A549 (cell line): ENCODE measurements at regions not wholly inside any gene's neighbourhood (a gene's known extent, or its start where the extent isn't known, plus 50 kb on each side); places are given as distances from the start of the nearest gene placed in this dataset.
"Not testable (repeated sequence)": the region's sequence is repeated elsewhere in the genome, so short reads cannot be mapped to it uniquely, and the experiment has no call there.

Experiments
- ATAC-seq, 2 experiments: fragments of 200-7000 bp in 1 of 2; fragments of >200 bp in 1 of 2; cut with Nextera tagmentation in 1 of 2; cut with Tn5 transposase in 1 of 2; 3 replicates each; pipeline versions ENCODE4 v1.8.0 to v1.9.1; 2018 to 2020; ENCODE audit warnings: mild to moderate bottlenecking in 1 of 2, moderate library complexity in 1 of 2
- CTCF ChIA-PET: fragments of 300-600 bp; sonication (Branson Sonifier 250); formaldehyde crosslinking; extraction: SDS; loops from one replicate; lab custom pipeline; 2021; ENCODE audit warnings: antibody characterized with exemption, inconsistent platforms; lab: Yijun Ruan, JAX
- POLR2A ChIA-PET: fragments of 350-600 bp; formaldehyde crosslinking; extraction: SDS; loops from one replicate; lab custom pipeline; 2021; ENCODE audit warnings: antibody characterized with exemption, inconsistent platforms; lab: Yijun Ruan, JAX
- DNase-seq, 2 experiments: peaks; one replicate each; pipeline versions ENCODE4 v3.0.0 to v3.0.0-alpha.2; 2011 to 2016; ENCODE audit warnings: low read depth in 1 of 2, low spot score in 1 of 2
- FAIRE-seq: peaks from 2 replicates; lab custom pipeline; 2011; peaks lifted over from hg19 to GRCh38; lab: Jason Lieb, UNC
- H3K27ac ChIP-seq, 2 experiments: fragments of >200 bp; sonication (Bioruptor Twin); formaldehyde crosslinking; 3 replicates each; pipeline ENCODE4 v1.5.1; 2016 to 2017
- H3K4me1 ChIP-seq: fragments of >200 bp; sonication (Bioruptor Twin); formaldehyde crosslinking; 3 replicates; pipeline ENCODE4 v1.6.1; 2016
- H3K4me2 ChIP-seq: fragments of >200 bp; sonication (Bioruptor Twin); formaldehyde crosslinking; 3 replicates; pipeline ENCODE4 v1.6.1; 2016
- H3K4me3 ChIP-seq: fragments of >200 bp; sonication (Bioruptor Twin); formaldehyde crosslinking; 3 replicates; pipeline ENCODE4 v1.5.1; 2016
- H3K9me3 ChIP-seq: fragments of >200 bp; sonication (Bioruptor Twin); formaldehyde crosslinking; 3 replicates; pipeline ENCODE4 v1.6.1; 2016
- CEBPB ChIP-seq, 2 experiments: fragments of >200 bp in 1 of 2; sonication (Bioruptor Twin) in 1 of 2; formaldehyde crosslinking in 1 of 2; IDR thresholded peaks; 2 replicates each; pipeline ENCODE4 v1.6.1; 2012 to 2016
- EHF ChIP-seq: fragments of 250-450 bp; sonication (Bioruptor Pico); IDR thresholded peaks from 2 replicates; pipeline ENCODE4 v1.5.0; 2020; ENCODE audit warnings: mild to moderate bottlenecking
- EHMT2 ChIP-seq: fragments of 200-600 bp; sonication (generic); IDR thresholded peaks from 2 replicates; pipeline ENCODE4 v1.6.1; 2016; ENCODE audit warnings: antibody characterized with exemption, low read depth, mild to moderate bottlenecking, moderate library complexity
- FOSB ChIP-seq: fragments of 250-450 bp; sonication (Bioruptor Pico); IDR thresholded peaks from 2 replicates; pipeline ENCODE4 v1.5.0; 2020; ENCODE audit warnings: mild to moderate bottlenecking, moderate library complexity
- FOSL2 ChIP-seq, 2 experiments: fragments of 450-650 bp in 1 of 2; fragments of >200 bp in 1 of 2; sonication (Bioruptor Twin) in 1 of 2; formaldehyde crosslinking; IDR thresholded peaks; 2 replicates each; pipeline versions ENCODE4 v1.5.0 to v1.6.1; 2016 to 2020; ENCODE audit warnings: mild to moderate bottlenecking in 1 of 2, moderate library complexity in 1 of 2
- GATA3 ChIP-seq: IDR thresholded peaks from 2 replicates; pipeline ENCODE4 v1.6.1; 2012; ENCODE audit warnings: borderline replicate concordance
- HDAC2 ChIP-seq: fragments of 200-600 bp; sonication (generic); IDR thresholded peaks from 2 replicates; pipeline ENCODE4 v1.6.1; 2016
- HMGXB4 ChIP-seq: fragments of 250-450 bp; sonication (Bioruptor Pico); IDR thresholded peaks from 2 replicates; pipeline ENCODE4 v1.5.0; 2021; ENCODE audit warnings: mild to moderate bottlenecking, moderate library complexity, borderline replicate concordance
- JUN ChIP-seq, 2 experiments: fragments of >200 bp; sonication (Bioruptor Twin); formaldehyde crosslinking; IDR thresholded peaks; 2 replicates in 1 of 2; 3 replicates in 1 of 2; pipeline ENCODE4 v1.6.1; 2016 to 2017
- JUNB ChIP-seq: fragments of >200 bp; sonication (Bioruptor Twin); formaldehyde crosslinking; IDR thresholded peaks from 2 replicates; pipeline ENCODE4 v1.6.1; 2016
- MAX ChIP-seq: IDR thresholded peaks from 2 replicates; pipeline ENCODE4 v1.6.1; 2012
- POLR2AphosphoS2 ChIP-seq: conservative IDR thresholded peaks from 2 replicates; pipeline ENCODE4 v1.6.1; 2012; ENCODE audit warnings: low read length, improper control_type of control experiment, inconsistent platforms
- RAD21 ChIP-seq, 2 experiments: fragments of >200 bp in 1 of 2; sonication (Bioruptor Twin) in 1 of 2; formaldehyde crosslinking in 1 of 2; IDR thresholded peaks in 1 of 2; conservative IDR thresholded peaks in 1 of 2; 2 replicates in 1 of 2; 3 replicates in 1 of 2; pipeline ENCODE4 v1.6.1; 2012 to 2018; ENCODE audit warnings: inconsistent platforms in 1 of 2
- RCOR1 ChIP-seq: fragments of 150-350 bp; IDR thresholded peaks from 2 replicates; pipeline ENCODE4 v1.6.1; 2014; ENCODE audit warnings: antibody characterized with exemption, low read length, low read depth
- RNF2 ChIP-seq: fragments of 200-600 bp; sonication (generic); IDR thresholded peaks from 2 replicates; pipeline ENCODE4 v1.6.1; 2016; ENCODE audit warnings: low read depth, mild to moderate bottlenecking, antibody characterized with exemption, moderate library complexity, borderline replicate concordance
- SREBF2 ChIP-seq: fragments of 450-650 bp; IDR thresholded peaks from 2 replicates; pipeline ENCODE4 v1.6.1; 2014; ENCODE audit warnings: mild to moderate bottlenecking, moderate library complexity
- TFCP2L1 ChIP-seq: fragments of 250-450 bp; sonication (Bioruptor Pico); IDR thresholded peaks from 2 replicates; pipeline ENCODE4 v1.5.0; 2021; ENCODE audit warnings: mild to moderate bottlenecking
- USF2 ChIP-seq: fragments of 450-650 bp; IDR thresholded peaks from 2 replicates; pipeline ENCODE4 v1.6.1; 2014; ENCODE audit warnings: antibody characterized with exemption
- ZFP36 ChIP-seq: fragments of 450-650 bp; IDR thresholded peaks from 2 replicates; pipeline ENCODE4 v1.6.1; 2014; ENCODE audit warnings: borderline replicate concordance; ENCODE audit not compliant: partially characterized antibody
- ZSCAN20 ChIP-seq: fragments of 250-450 bp; sonication (Bioruptor Pico); IDR thresholded peaks from 2 replicates; pipeline ENCODE4 v1.8.0; 2022; ENCODE audit warnings: mild to moderate bottlenecking, moderate library complexity
- WGBS: methylation state at CpG from one replicate; pipeline ENCODE4 v1.1.6; 2017; ENCODE audit errors: missing lambda C conversion rate; 5-methylcytosine and 5-hydroxymethylcytosine counted together

GRCh38 chr13:76285463-76285862, 600.7 kb downstream of the KCTD12 start:
- FAIRE-seq (no peak), ATAC-seq (no peak), DNase-seq (no peak)
- H3K9me3 ChIP-seq, result no peaks in the 10 kb centered on the region
- no peak overlapping the region for H3K27ac ChIP-seq
- no peak for TF ChIP-seq ZFP36
- TF ChIP-seq USF2, result no peak
- no peak for TF ChIP-seq JUN (IDR thresholded peaks at IDR 0.05)
- TF ChIP-seq TFCP2L1 (CRISPR knock-in tag), result no peak
- no peak for TF ChIP-seq SREBF2
- TF ChIP-seq JUNB, result no peak
- no peak for TF ChIP-seq GATA3
- TF ChIP-seq FOSB (CRISPR knock-in tag), result no peak
- TF ChIP-seq ZSCAN20 (CRISPR knock-in tag), result no peak
- ChIA-PET POLR2A (no interaction called here), CTCF (interaction anchor here (0.7 kb wide), 1 partner anchor 58 kb away, joined by 7 read pairs; no protein-coding TSS in a partner anchor)
- H3K4me2 ChIP-seq, result no peak overlapping the region
- H3K4me3 ChIP-seq, result no peak overlapping the region
- 48% methylated on average over 6 of the region's 6 CpGs for WGBS
- H3K4me1 ChIP-seq, result no peaks in the 10 kb centered on the region

- H3K4me2 ChIP-seq, CTCF ChIA-PET, ATAC-seq, H3K9me3 ChIP-seq, FAIRE-seq, H3K4me3 ChIP-seq, H3K4me1 ChIP-seq, POLR2A ChIA-PET, H3K27ac ChIP-seq, DNase-seq: not testable (repeated sequence)
- 0% methylated on average over 1 of the region's 1 CpG for WGBS
These were observed 606.4 kb downstream of the KCTD12 start for GRCh38 chr13:76279766-76280165.

GRCh38 chr13:76271728-76272232, 614.4 kb downstream of the KCTD12 start:
- Histone ChIP-seq H3K27ac (no peak overlapping the region), H3K4me2 (no peak overlapping the region), H3K4me1 (no peaks in the 10 kb centered on the region), H3K9me3 (no peaks in the 10 kb centered on the region), H3K4me3 (no peak overlapping the region)
- ChIA-PET POLR2A (no interaction called here), CTCF (no interaction called here)
- FAIRE-seq, result no peak
- ATAC-seq, result no peak
- TF ChIP-seq EHMT2 (no peak), RAD21 (conservative IDR thresholded peaks at IDR 0.05 in 1 of 2, IDR thresholded peaks at IDR 0.05 in 1 of 2) (no peak), USF2 (no peak), CEBPB (IDR thresholded peaks at IDR 0.05) (no peak), FOSL2 (IDR thresholded peaks at IDR 0.05) (no peak), FOSL2 (CRISPR knock-in tag; IDR thresholded peaks at IDR 0.05) (no peak), HMGXB4 (CRISPR knock-in tag) (no peak), HDAC2 (no peak), POLR2AphosphoS2 (no peak), GATA3 (no peak), EHF (CRISPR knock-in tag) (no peak), RNF2 (no peak), RCOR1 (no peak), MAX (no peak)
- DNase-seq, result no peak
- 21% methylated on average over 2 of the region's 2 CpGs for WGBS

- 18% methylated on average over 4 of the region's 4 CpGs for WGBS
- H3K4me3 ChIP-seq, DNase-seq, CTCF ChIA-PET, H3K4me1 ChIP-seq, FAIRE-seq, H3K4me2 ChIP-seq, ATAC-seq, H3K27ac ChIP-seq, POLR2A ChIA-PET, H3K9me3 ChIP-seq: not testable (repeated sequence)
These were observed 617.9 kb downstream of the KCTD12 start for GRCh38 chr13:76268307-76268706.
